IMR-90 (cell line): ENCODE measurements at regions not wholly inside any gene's neighbourhood (a gene's known extent, or its start where the extent isn't known, plus 50 kb on each side); places are given as distances from the start of the nearest gene placed in this dataset.

Experiments used
- ATAC-seq: fragments of 200-7000 bp; cut with Tn5 transposase; 2 replicates; pipeline ENCODE4 v1.9.1; 2020; ENCODE audit warnings: low read depth, mild to moderate bottlenecking, moderate library complexity
- BruUV-seq: library from RNA; stranded (reverse); fragments of 400-500 nt; replicated peaks from 2 replicates; lab custom pipeline; 2021; lab: Mats Ljungman, UMichigan
- CTCF ChIA-PET: fragments of 300-600 bp; formaldehyde crosslinking; extraction: SDS; loops from one replicate; lab custom pipeline; 2021; ENCODE audit warnings: antibody characterized with exemption; lab: Yijun Ruan, JAX
- POLR2A ChIA-PET: fragments of 300-600 bp; sonication (Branson Sonifier 250); formaldehyde crosslinking; loops from one replicate; lab custom pipeline; 2022; ENCODE audit warnings: antibody characterized with exemption; ENCODE audit not compliant: unreplicated experiment; lab: Charles Lee
- DNase-seq: peaks from one replicate; pipeline ENCODE4 v3.0.0; 2013
- H2AFZ ChIP-seq: replicated peaks from 2 replicates; pipeline ENCODE3; 2013; ENCODE audit warnings: low read length, mild to moderate bottlenecking; ENCODE audit not compliant: poor library complexity
- H2AK5ac ChIP-seq: 2 replicates; pipeline ENCODE4 v1.6.1; 2013; ENCODE audit warnings: low read depth, low read length, inconsistent platforms
- H2AK9ac ChIP-seq: replicated peaks from 2 replicates; pipeline ENCODE3; 2013; ENCODE audit warnings: mild to moderate bottlenecking, low read depth, low read length, moderate library complexity; ENCODE audit not compliant: poor library complexity
- H2BK120ac ChIP-seq: 2 replicates; pipeline ENCODE4 v1.6.1; 2013; ENCODE audit warnings: low read depth, low read length, inconsistent platforms
- H2BK15ac ChIP-seq: 3 replicates; pipeline ENCODE4 v1.6.1; 2013; ENCODE audit warnings: low read depth, low read length, inconsistent platforms
- H2BK20ac ChIP-seq: 2 replicates; pipeline ENCODE4 v1.6.1; 2013; ENCODE audit warnings: low read depth, mild to moderate bottlenecking, inconsistent platforms, low read length, moderate library complexity
- H2BK5ac ChIP-seq: 2 replicates; pipeline ENCODE4 v1.6.1; 2013; ENCODE audit warnings: mild to moderate bottlenecking, low read depth, low read length, inconsistent platforms; ENCODE audit not compliant: poor library complexity, severe bottlenecking
- H3K14ac ChIP-seq: replicated peaks from 2 replicates; pipeline ENCODE4 v1.6.1; 2013; ENCODE audit warnings: low read depth, low read length, inconsistent platforms
- H3K18ac ChIP-seq: 2 replicates; pipeline ENCODE4 v1.6.1; 2013; ENCODE audit warnings: low read depth, low read length, control low read depth
- H3K23ac ChIP-seq: 2 replicates; pipeline ENCODE4 v1.6.1; 2013; ENCODE audit warnings: low read depth, low read length, inconsistent platforms
- H3K27ac ChIP-seq: 2 replicates; pipeline ENCODE4 v1.5.1; 2013; ENCODE audit warnings: mild to moderate bottlenecking, control low read depth, low read length; ENCODE audit not compliant: insufficient read depth
- H3K27me3 ChIP-seq: 2 replicates; pipeline ENCODE4 v1.6.1; 2013; ENCODE audit warnings: low read length; ENCODE audit not compliant: control insufficient read depth, insufficient read depth
- H3K36me3 ChIP-seq: 2 replicates; pipeline ENCODE4 v1.6.1; 2013; ENCODE audit warnings: low read length, mixed read lengths; ENCODE audit not compliant: control insufficient read depth, insufficient read depth
- H3K4ac ChIP-seq: 2 replicates; pipeline ENCODE4 v1.6.1; 2013; ENCODE audit warnings: low read depth, low read length, inconsistent platforms
- H3K4me1 ChIP-seq: 2 replicates; pipeline ENCODE4 v1.6.1; 2013; ENCODE audit warnings: low read length, mixed read lengths; ENCODE audit not compliant: control insufficient read depth, insufficient read depth
- H3K4me2 ChIP-seq: 2 replicates; pipeline ENCODE4 v1.6.1; 2013; ENCODE audit warnings: low read depth, mild to moderate bottlenecking, control low read depth, low read length, moderate library complexity
- H3K4me3 ChIP-seq: 2 replicates; pipeline ENCODE4 v1.5.1; 2013; ENCODE audit warnings: low read depth, mild to moderate bottlenecking, control low read depth, low read length, moderate library complexity; ENCODE audit not compliant: insufficient read depth
- H3K56ac ChIP-seq: 2 replicates; pipeline ENCODE4 v1.6.1; 2013; ENCODE audit warnings: low read length, inconsistent platforms; ENCODE audit not compliant: insufficient read depth; ENCODE audit errors: extremely low read depth
- H3K79me1 ChIP-seq, 2 experiments: 2 replicates each; pipeline ENCODE4 v1.6.1; 2013; ENCODE audit warnings: low read length in 2 of 2, inconsistent platforms in 1 of 2, low read depth in 1 of 2
- H3K9ac ChIP-seq: 2 replicates; pipeline ENCODE4 v1.6.1; 2013; ENCODE audit warnings: low read depth, low read length, control low read depth
- H3K9me1 ChIP-seq: 2 replicates; pipeline ENCODE4 v1.6.1; 2013; ENCODE audit warnings: low read length, inconsistent platforms; ENCODE audit not compliant: insufficient read depth
- H3K9me3 ChIP-seq: 2 replicates; pipeline ENCODE4 v1.6.1; 2013; ENCODE audit warnings: low read length; ENCODE audit not compliant: control insufficient read depth, insufficient read depth
- H4K20me1 ChIP-seq: 2 replicates; pipeline ENCODE4 v1.6.1; 2013; ENCODE audit warnings: low read length, inconsistent platforms; ENCODE audit not compliant: insufficient read depth
- H4K5ac ChIP-seq: 2 replicates; pipeline ENCODE4 v1.6.1; 2013; ENCODE audit warnings: mild to moderate bottlenecking, low read depth, low read length, control low read depth
- H4K8ac ChIP-seq, 2 experiments: 2 replicates each; pipeline ENCODE4 v1.6.1; 2013; ENCODE audit warnings: low read depth in 2 of 2, low read length in 2 of 2, control low read depth in 1 of 2, inconsistent platforms in 1 of 2
- H4K91ac ChIP-seq: 2 replicates; pipeline ENCODE4 v1.6.1; 2013; ENCODE audit warnings: low read depth, low read length, inconsistent platforms; ENCODE audit not compliant: insufficient read depth
- BHLHE40 ChIP-seq: fragments of 150-350 bp; IDR thresholded peaks from 2 replicates; pipeline ENCODE4 v1.6.1; 2016; ENCODE audit warnings: mild to moderate bottlenecking, low read depth, low read length
- CEBPB ChIP-seq: IDR thresholded peaks from 2 replicates; pipeline ENCODE4 v1.6.1; 2012; ENCODE audit warnings: low read depth, low read length, improper control_type of control experiment
- CTCF ChIP-seq: conservative IDR thresholded peaks from 2 replicates; pipeline ENCODE4 v1.5.1; 2012; ENCODE audit warnings: mild to moderate bottlenecking, low read depth, low read length, improper control_type of control experiment
- MAZ ChIP-seq: IDR thresholded peaks from 2 replicates; pipeline ENCODE4 v1.6.1; 2012; ENCODE audit warnings: low read depth, mild to moderate bottlenecking, low read length, improper control_type of control experiment, moderate library complexity, borderline replicate concordance
- MXI1 ChIP-seq: IDR thresholded peaks from 2 replicates; pipeline ENCODE4 v1.6.1; 2012; ENCODE audit warnings: low read depth, mild to moderate bottlenecking, low read length, moderate library complexity, borderline replicate concordance
- NFE2L2 ChIP-seq: fragments of 150-350 bp; IDR thresholded peaks from 2 replicates; pipeline ENCODE4 v1.6.1; 2016; ENCODE audit warnings: low read depth, mild to moderate bottlenecking, low read length
- RFX5 ChIP-seq: IDR thresholded peaks from 2 replicates; pipeline ENCODE4 v1.8.0; 2012; ENCODE audit warnings: low read depth, mild to moderate bottlenecking, low read length, moderate library complexity
- SMC3 ChIP-seq: fragments of 150-350 bp; IDR thresholded peaks from 2 replicates; pipeline ENCODE4 v1.6.1; 2016; ENCODE audit warnings: low read depth, mild to moderate bottlenecking, antibody characterized with exemption, low read length, moderate library complexity
- USF2 ChIP-seq: fragments of 150-350 bp; IDR thresholded peaks from 2 replicates; pipeline ENCODE4 v1.6.1; 2017; ENCODE audit warnings: mild to moderate bottlenecking, antibody characterized with exemption, low read length, low read depth
- WGBS, 2 experiments: methylation state at CpG; one replicate each; pipeline versions ENCODE4 v1.1.5 to v1.1.7; 2013; ENCODE audit warnings: missing lambda C conversion rate in 2 of 2; ENCODE audit not compliant: insufficient read length in 1 of 2; ENCODE audit errors: extremely low coverage in 2 of 2; 5-methylcytosine and 5-hydroxymethylcytosine counted together
- dilution Hi-C: fragments of 300-500 bp; cut with HindIII; formaldehyde crosslinking; loops from one replicate; pipeline ENCODE4 v1.14.3; 2018; ENCODE audit warnings: low sequenced_read_pairs; ENCODE audit not compliant: unreplicated experiment
- in situ Hi-C: fragments of 300-500 bp; cut with MboI; formaldehyde crosslinking; loops from 3 replicates; pipeline ENCODE4 v1.14.3; 2019; ENCODE audit warnings: low sequenced_read_pairs, inconsistent platforms, mixed read lengths
- intact Hi-C: fragments of 100-400 bp; cut with micrococcal nuclease; formaldehyde crosslinking; loops from 2 replicates; pipeline ENCODE4 v1.10.0; 2022

- WGBS, 2 experiments = no CpG with 5 or more reads among the region's 2 CpGs
- no peak overlapping the region for H2BK20ac ChIP-seq
- H3K4me2 ChIP-seq = no peak overlapping the region
- H4K5ac ChIP-seq = no peak overlapping the region
- no peaks in the 10 kb centered on the region for H4K20me1 ChIP-seq
- intact Hi-C loops = no loop called here
- H3K23ac ChIP-seq = no peak overlapping the region
- no peak overlapping the region for H2AFZ ChIP-seq
- no peaks in the 10 kb centered on the region for H3K27me3 ChIP-seq
- no peak overlapping the region for H3K9ac ChIP-seq
- H3K27ac ChIP-seq = no peak overlapping the region
- in situ Hi-C loops = no loop called here
- H3K56ac ChIP-seq = no peak overlapping the region
- ATAC-seq (no peak), DNase-seq (no peak)
- dilution Hi-C loops = no loop called here
- H3K4me3 ChIP-seq = no peak overlapping the region
- BruUV-seq = no TSS peak
- H4K91ac ChIP-seq = no peak overlapping the region
- no peak overlapping the region for H3K4ac ChIP-seq
- peaks cover 11% of the 10 kb centered on the region for H3K9me3 ChIP-seq
- no peak overlapping the region for H2BK120ac ChIP-seq
- H2AK5ac ChIP-seq = no peak overlapping the region
- H3K36me3 ChIP-seq = no peaks in the 10 kb centered on the region
- H3K14ac ChIP-seq = no peak overlapping the region
- no peak overlapping the region for H3K18ac ChIP-seq
- no peaks in the 10 kb centered on the region for H3K79me1 ChIP-seq
- H4K8ac ChIP-seq = no peak overlapping the region
- no peak for TF ChIP-seq BHLHE40
- no peak for TF ChIP-seq CEBPB
- no peak for TF ChIP-seq CTCF
- TF ChIP-seq NFE2L2 = no peak
- TF ChIP-seq USF2 = no peak
- no peak for TF ChIP-seq MAZ
- no peak for TF ChIP-seq RFX5
- no peak for TF ChIP-seq SMC3
- no peak for TF ChIP-seq MXI1
- H2BK5ac ChIP-seq = no peak overlapping the region
- H3K4me1 ChIP-seq = no peaks in the 10 kb centered on the region
- H2BK15ac ChIP-seq = no peak overlapping the region
- ChIA-PET CTCF (no interaction called here), POLR2A (no interaction called here)
- no peak overlapping the region for H2AK9ac ChIP-seq
- no peaks in the 10 kb centered on the region for H3K9me1 ChIP-seq
These were observed 649.1 kb upstream of the B3GAT1 start for GRCh38 chr11:135061166-135061565.
